Lower lobe of right lung (tissue), 2 donors: ENCODE measurements at regions not wholly inside any gene's neighbourhood (a gene's known extent, or its start where the extent isn't known, plus 50 kb on each side); places are given as distances from the start of the nearest gene placed in this dataset.

ENCODE experiments used
- ATAC-seq, 2 donors: fragments of 200-7000 bp; cut with Tn5 transposase; one replicate each; pipeline ENCODE4 v1.9.1; 2020 to 2022; ENCODE audit warnings: mild to moderate bottlenecking in 2 of 2, moderate library complexity in 2 of 2
- DNase-seq: peaks from one replicate; pipeline ENCODE4 v3.0.0-alpha.2; 2020
- H3K27ac ChIP-seq: fragments of 200-600 bp; one replicate; pipeline ENCODE4 v1.8.0; 2022
- H3K27me3 ChIP-seq: fragments of 200-600 bp; one replicate; pipeline ENCODE4 v1.8.0; 2022; ENCODE audit warnings: low read depth
- H3K36me3 ChIP-seq: fragments of 200-600 bp; one replicate; pipeline ENCODE4 v1.8.0; 2022; ENCODE audit warnings: mild to moderate bottlenecking
- H3K4me1 ChIP-seq: fragments of 200-600 bp; one replicate; pipeline ENCODE4 v1.8.0; 2022
- H3K4me3 ChIP-seq: fragments of 200-600 bp; one replicate; pipeline ENCODE4 v1.8.0; 2022; ENCODE audit warnings: mild to moderate bottlenecking
- H3K9me3 ChIP-seq: fragments of 200-600 bp; one replicate; pipeline ENCODE4 v1.8.0; 2022
- intact Hi-C: fragments of 100-400 bp; cut with DNase I; formaldehyde crosslinking; loops from one replicate; pipeline ENCODE4 v1.11.0; 2022
- TF ChIP-seq, protein P1 (sequence below): fragments of 200-600 bp; IDR thresholded peaks from one replicate; pipeline ENCODE4 v1.8.0; 2022; ENCODE audit warnings: antibody characterized with exemption, mild to moderate bottlenecking
- donor health status: DM: no; HTN: yes; CAD: no; lungs with severe emphysema.

DNA sequence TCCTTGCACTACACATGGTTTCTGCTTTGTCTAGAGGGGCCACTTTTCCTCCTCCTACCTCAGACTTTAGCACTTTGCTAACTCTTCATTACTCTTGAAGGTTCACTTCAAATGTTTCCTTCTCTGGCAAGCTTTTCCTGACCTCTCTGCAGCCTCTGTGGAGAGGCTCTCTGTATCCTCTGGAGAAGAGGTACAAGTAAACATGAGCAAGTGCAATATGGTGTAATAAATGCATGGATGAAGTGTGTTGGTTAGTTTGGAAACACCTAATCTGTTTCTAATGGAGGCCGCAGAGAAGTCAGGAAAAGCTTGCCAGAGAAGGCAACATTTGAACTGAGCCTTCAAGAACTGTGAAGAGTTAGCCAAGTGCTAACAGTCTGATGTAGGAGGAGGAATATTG is 329.3 kb downstream of the GRIN2B start:
- TF ChIP-seq, protein P1, sequence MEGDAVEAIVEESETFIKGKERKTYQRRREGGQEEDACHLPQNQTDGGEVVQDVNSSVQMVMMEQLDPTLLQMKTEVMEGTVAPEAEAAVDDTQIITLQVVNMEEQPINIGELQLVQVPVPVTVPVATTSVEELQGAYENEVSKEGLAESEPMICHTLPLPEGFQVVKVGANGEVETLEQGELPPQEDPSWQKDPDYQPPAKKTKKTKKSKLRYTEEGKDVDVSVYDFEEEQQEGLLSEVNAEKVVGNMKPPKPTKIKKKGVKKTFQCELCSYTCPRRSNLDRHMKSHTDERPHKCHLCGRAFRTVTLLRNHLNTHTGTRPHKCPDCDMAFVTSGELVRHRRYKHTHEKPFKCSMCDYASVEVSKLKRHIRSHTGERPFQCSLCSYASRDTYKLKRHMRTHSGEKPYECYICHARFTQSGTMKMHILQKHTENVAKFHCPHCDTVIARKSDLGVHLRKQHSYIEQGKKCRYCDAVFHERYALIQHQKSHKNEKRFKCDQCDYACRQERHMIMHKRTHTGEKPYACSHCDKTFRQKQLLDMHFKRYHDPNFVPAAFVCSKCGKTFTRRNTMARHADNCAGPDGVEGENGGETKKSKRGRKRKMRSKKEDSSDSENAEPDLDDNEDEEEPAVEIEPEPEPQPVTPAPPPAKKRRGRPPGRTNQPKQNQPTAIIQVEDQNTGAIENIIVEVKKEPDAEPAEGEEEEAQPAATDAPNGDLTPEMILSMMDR = no peak
- H3K4me3 ChIP-seq = no peak overlapping the region
- no peaks in the 10 kb centered on the region for H3K4me1 ChIP-seq
- no peaks in the 10 kb centered on the region for H3K36me3 ChIP-seq
- ATAC-seq = peak; percentile 85 to 88
- no peak overlapping the region for H3K27ac ChIP-seq
- no peaks in the 10 kb centered on the region for H3K9me3 ChIP-seq
- DNase-seq = no peak
- no peaks in the 10 kb centered on the region for H3K27me3 ChIP-seq
- intact Hi-C loops = no loop called here

DNA sequence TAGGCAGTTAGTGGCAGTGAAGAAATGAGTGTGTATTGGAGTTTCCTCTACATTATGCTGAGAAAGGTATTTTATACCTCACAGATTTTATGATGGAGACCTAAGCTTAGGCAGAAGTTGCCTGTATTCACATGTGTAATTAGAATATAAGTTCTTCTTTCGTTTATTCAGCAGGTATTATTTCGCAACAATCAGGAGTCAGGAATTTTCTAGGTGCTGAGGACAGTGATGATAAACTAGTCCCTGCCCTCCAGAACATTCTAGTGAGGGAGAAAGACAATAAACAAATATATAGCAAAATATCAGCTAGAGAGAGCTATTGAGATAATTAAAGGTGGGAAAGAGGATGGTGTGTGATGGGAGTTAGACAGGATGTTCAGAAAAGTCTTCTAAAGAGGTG is 345.7 kb downstream of the GRIN2B start:
- intact Hi-C loops = no loop called here
- ATAC-seq (no peak), DNase-seq (no peak)
- H3K4me3 ChIP-seq = no peak overlapping the region
- no peaks in the 10 kb centered on the region for H3K9me3 ChIP-seq
- H3K4me1 ChIP-seq = no peaks in the 10 kb centered on the region
- peaks cover 2% of the 10 kb centered on the region for H3K27me3 ChIP-seq
- no peaks in the 10 kb centered on the region for H3K36me3 ChIP-seq
- TF ChIP-seq, protein P1 = no peak
- no peak overlapping the region for H3K27ac ChIP-seq

DNA sequence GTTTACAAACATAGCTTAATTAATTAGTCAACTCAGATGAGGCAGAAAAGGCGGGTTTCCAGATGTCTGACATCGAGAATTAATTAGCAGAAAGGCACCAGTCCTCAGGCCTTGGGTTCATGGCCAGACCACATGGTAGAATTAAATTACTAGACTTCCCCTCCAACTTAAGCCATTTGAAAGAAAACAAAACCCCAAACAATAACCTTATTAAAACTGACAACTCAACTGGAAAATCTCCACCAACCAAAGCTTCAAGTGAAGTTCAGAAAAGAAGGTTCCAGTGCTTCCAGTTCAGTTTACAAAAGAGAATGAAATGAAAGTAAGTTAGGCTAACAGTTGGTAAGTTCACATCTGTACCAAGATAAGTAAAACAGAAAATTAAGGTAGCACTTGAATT is 349.5 kb downstream of the GRIN2B start:
- no peak for DNase-seq
- Histone ChIP-seq H3K4me1 (no peaks in the 10 kb centered on the region), H3K9me3 (no peaks in the 10 kb centered on the region), H3K36me3 (no peaks in the 10 kb centered on the region), H3K27ac (no peak overlapping the region), H3K27me3 (no peaks in the 10 kb centered on the region), H3K4me3 (no peak overlapping the region)
- no peak for ATAC-seq
- TF ChIP-seq, protein P1 = no peak
- intact Hi-C loops = no loop called here

DNA sequence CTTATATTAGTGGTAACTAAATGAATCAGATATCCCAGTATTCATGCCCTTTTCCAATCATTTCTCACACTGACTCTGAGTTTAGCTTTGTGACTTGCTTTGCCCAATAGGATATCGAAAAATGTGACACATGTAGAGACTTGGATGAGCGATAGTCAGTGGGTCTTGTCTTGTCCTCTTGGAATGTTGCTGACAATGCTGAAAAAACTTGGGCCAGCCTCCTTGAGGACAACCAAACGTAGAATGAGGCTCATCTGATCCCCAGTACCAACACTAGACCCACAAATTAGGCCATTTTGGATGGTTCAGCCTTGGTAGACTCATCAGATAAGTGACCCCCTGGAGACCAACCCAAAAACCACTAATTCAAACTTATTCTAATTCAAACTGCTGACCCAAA is 351.0 kb downstream of the GRIN2B start:
- ATAC-seq (no peak), DNase-seq (no peak)
- Histone ChIP-seq H3K9me3 (no peaks in the 10 kb centered on the region), H3K27me3 (no peaks in the 10 kb centered on the region), H3K36me3 (no peaks in the 10 kb centered on the region), H3K4me3 (no peak overlapping the region), H3K27ac (no peak overlapping the region), H3K4me1 (no peaks in the 10 kb centered on the region)
- TF ChIP-seq, protein P1 = no peak
- intact Hi-C loops = no loop called here

DNA sequence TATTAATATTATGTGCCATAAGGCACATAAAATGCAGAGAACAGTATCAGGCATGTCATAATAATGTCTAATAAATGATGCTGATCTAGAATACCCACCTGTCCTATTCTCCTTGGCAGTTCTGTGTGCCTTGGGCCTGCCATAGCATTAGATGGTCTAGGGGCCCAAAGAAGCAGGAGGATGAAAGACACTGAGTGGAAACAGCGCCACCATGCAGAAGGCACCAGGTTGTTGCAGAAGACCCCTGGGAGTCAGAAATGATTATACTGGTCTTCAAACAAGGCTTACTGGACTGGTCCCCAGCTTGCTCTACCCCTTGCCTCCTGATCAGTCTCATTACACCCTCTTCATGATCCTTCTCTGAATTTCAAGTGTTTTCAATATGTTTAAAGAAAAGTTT is 353.3 kb downstream of the GRIN2B start:
- Histone ChIP-seq H3K9me3 (no peaks in the 10 kb centered on the region), H3K27me3 (no peaks in the 10 kb centered on the region), H3K36me3 (no peaks in the 10 kb centered on the region), H3K4me1 (no peaks in the 10 kb centered on the region), H3K27ac (no peak overlapping the region), H3K4me3 (no peak overlapping the region)
- DNase-seq (no peak), ATAC-seq (no peak)
- TF ChIP-seq, protein P1 = no peak
- intact Hi-C loops = no loop called here

DNA sequence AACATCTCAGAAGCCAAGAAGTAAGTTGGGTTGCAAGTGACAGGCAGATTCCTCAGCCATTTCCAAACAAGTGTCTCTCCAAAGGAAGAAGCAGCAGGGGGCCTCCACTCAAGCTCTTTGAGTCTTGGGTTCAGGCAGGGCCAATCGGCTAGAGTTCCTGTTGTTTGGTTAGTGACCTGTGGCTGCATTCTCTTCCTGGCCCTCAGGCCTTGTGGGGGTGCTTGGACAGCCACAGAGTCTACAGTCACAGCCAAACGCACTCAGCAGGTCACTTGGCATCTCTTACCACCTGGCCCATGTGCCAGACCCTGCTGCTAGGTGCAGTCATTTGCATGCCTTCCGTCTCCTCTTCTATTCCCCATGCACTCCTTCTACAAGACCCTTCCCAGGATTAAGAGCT is 353.9 kb downstream of the GRIN2B start:
- Histone ChIP-seq H3K27ac (no peak overlapping the region), H3K9me3 (no peaks in the 10 kb centered on the region), H3K4me1 (no peaks in the 10 kb centered on the region), H3K36me3 (no peaks in the 10 kb centered on the region), H3K4me3 (no peak overlapping the region), H3K27me3 (no peaks in the 10 kb centered on the region)
- TF ChIP-seq, protein P1 = no peak
- DNase-seq (no peak), ATAC-seq (no peak)
- intact Hi-C loops = no loop called here
